ENCODE measurements at regions not wholly inside any gene's neighbourhood (a gene's known extent, or its start where the extent isn't known, plus 50 kb on each side); places are given as distances from the start of the nearest gene placed in this dataset.

- H3K4me3 ChIP-seq, result no peak overlapping the region
- no peak overlapping the region for H3K9ac ChIP-seq (ENCODE audit: control insufficient read depth, insufficient read depth, low read length)
- in situ Hi-C loops (cut with MboI), result no loop called here
- H3K27me3 ChIP-seq (replicated peaks in 1 of 2; ENCODE audit: control insufficient read depth in 2 of 2, insufficient read depth in 2 of 2, low read length in 1 of 2), result no peaks in the 10 kb centered on the region
- TF ChIP-seq POU2F2 (IDR thresholded peaks at IDR 0.05; ENCODE audit: borderline replicate concordance, low read depth, low read length) (no peak), ZZZ3 (IDR thresholded peaks at IDR 0.05; ENCODE audit: control insufficient read depth, insufficient read length, low read depth) (no peak), TCF7 (IDR thresholded peaks at IDR 0.05; ENCODE audit: borderline replicate concordance) (no peak), CEBPB (IDR thresholded peaks at IDR 0.05; ENCODE audit: borderline replicate concordance in 1 of 2, low read depth in 2 of 2, low read length in 2 of 2) (no peak), KAT2A (conservative IDR thresholded peaks at IDR 0.05; ENCODE audit: control insufficient read depth, low read depth, low read length) (no peak), USF1 (IDR thresholded peaks at IDR 0.05; ENCODE audit: borderline replicate concordance, extremely low read length, insufficient read depth, low read depth, low read length) (no peak), SP1 (IDR thresholded peaks at IDR 0.05; ENCODE audit: low read depth, low read length) (no peak), RUNX3 (IDR thresholded peaks at IDR 0.05; ENCODE audit: low read length) (no peak), E4F1 (IDR thresholded peaks at IDR 0.05; ENCODE audit: borderline replicate concordance, partially characterized antibody) (no peak), ZBTB40 (IDR thresholded peaks at IDR 0.05; ENCODE audit: borderline replicate concordance) (no peak)
- no peaks in the 10 kb centered on the region for H3K36me3 ChIP-seq (ENCODE audit: control insufficient read depth in 2 of 2, insufficient read depth in 2 of 2, low read length in 1 of 2)
- H3K4me2 ChIP-seq (ENCODE audit: control insufficient read depth, insufficient read depth), result no peak overlapping the region
- POLR2A ChIA-PET, result no interaction called here
- no peaks in the 10 kb centered on the region for H4K20me1 ChIP-seq (ENCODE audit: control insufficient read depth, insufficient read depth)
- FAIRE-seq (no peak), ATAC-seq (no peak), DNase-seq (ENCODE audit: low read depth, low spot score) (no peak)
- intact Hi-C loops (cut with micrococcal nuclease; ENCODE audit: unreplicated experiment), result no loop called here
- WGBS (ENCODE audit: insufficient coverage, insufficient replicate concordance, low lambda C conversion rate, missing lambda C conversion rate), result 38% methylated on average over 4 of the region's 4 CpGs
- CTCF ChIA-PET, result no interaction called here
- no peak overlapping the region for H2AFZ ChIP-seq (ENCODE audit: control insufficient read depth, low read depth, low read length)
- SMC1A ChIA-PET (ENCODE audit: uncharacterized antibody, unreplicated experiment), result no interaction called here
- H3K27ac ChIP-seq (ENCODE audit: control insufficient read depth, insufficient read depth), result no peak overlapping the region
- RAD21 ChIA-PET (ENCODE audit: unreplicated experiment), result no interaction called here
- no peaks in the 10 kb centered on the region for H3K4me1 ChIP-seq (ENCODE audit: control insufficient read depth, insufficient read depth, low read length)
- BruUV-seq (replicated peaks), result no TSS peak
- H3K79me2 ChIP-seq (ENCODE audit: control insufficient read depth, insufficient read depth, low read length), result no peaks in the 10 kb centered on the region
- no peaks in the 10 kb centered on the region; the same call in 2 of the 3 replicates for H3K9me3 ChIP-seq (replicated peaks; ENCODE audit: control insufficient read depth, insufficient read depth, low read length)
These were observed 126.6 kb downstream of the ZFP36L2 start for GRCh38 chr2:43099797-43100196.
